HG02973 (cell line): ENCODE measurements at regions not wholly inside any gene's neighbourhood (a gene's known extent, or its start where the extent isn't known, plus 50 kb on each side); places are given as distances from the start of the nearest gene placed in this dataset.
"Not testable (repeated sequence)": the region's sequence is repeated elsewhere in the genome, so short reads cannot be mapped to it uniquely, and the experiment has no call there.

Experiments used
- ATAC-seq: cut with Tn5 transposase; IDR thresholded peaks from one replicate; pipeline ENCODE4 v1.9.1; 2021; ENCODE audit warnings: moderate library complexity; ENCODE audit not compliant: unreplicated experiment

DNA sequence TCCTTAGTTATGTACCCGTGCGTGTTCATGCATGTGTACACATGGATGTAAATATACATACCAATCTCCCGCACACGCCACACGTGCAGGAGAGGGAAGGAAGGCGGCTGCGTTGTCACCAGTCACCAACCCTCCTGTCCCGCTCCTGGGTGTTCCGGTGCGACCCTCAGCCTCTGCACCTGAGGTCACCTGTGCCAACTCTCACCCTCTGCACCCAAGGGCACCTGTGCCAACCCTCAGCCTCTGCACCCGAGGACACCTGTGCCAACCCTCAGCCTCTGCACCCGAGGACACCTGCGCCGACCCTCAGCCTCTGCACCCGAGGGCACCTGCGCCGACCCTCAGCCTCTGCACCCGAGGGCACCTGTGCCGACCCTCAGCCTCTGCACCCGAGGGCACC lies 192.8 kb upstream of the SALL3 start:
- no peak for ATAC-seq

DNA sequence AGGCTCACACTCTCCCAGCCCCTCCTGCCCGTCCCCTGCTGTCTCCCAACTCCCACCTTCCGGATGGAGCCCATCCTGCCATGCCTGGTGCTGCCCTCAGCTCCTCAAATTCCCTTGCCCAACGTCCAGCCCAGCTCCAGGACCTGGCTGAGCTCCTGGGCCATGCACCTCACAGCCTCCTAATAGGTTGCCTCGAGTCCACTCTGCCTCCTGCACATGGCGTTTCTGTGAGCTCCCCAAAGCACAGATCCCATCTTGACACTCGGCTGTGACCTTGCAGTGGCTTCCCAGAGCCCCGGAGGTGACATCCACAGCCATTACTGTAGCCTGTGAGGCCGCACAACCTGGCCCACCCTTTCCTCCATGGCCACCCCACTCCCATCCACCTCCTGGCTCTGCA lies 191.9 kb upstream of the SALL3 start:
- no peak for ATAC-seq

DNA sequence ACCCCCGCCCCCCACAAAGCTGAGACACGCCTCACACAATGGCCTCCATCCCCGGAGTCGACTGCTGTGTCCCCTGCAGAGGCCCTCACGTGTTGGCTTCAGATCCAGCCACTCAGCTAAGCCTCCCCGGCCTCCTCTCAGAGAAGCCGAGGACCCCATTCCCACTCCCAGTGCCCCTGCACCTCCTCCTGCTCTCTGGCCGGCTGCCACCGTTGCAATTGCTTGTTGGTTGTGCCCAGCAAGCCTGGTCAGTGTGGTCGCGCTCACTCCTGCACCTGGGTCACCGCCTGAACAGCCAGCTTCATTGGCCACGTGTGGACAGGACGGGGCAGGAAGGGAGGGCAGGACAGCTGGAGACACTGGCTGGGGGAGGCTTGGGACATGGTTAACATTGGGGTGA lies 191.5 kb upstream of the SALL3 start:
- ATAC-seq: no peak

DNA sequence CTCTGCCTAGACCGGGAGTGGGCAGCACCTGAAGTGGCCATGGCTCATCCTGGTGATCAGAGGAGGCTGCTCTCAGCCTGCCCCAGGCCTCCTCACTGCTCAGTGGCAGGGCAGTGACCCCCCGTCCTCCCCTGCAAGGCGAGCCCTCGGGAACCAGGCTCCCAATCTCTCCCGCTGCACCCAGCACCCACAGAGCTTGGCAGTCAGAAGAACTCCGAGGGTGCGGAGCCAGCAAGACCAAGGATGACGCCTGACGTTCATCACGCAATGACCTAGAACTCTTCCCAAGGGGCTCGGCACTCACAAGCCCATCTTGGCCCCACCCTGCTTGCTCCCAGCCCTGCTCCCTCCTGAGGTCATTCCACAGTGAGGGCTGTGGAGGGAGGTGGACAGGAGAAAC lies 189.8 kb upstream of the SALL3 start:
- no peak for ATAC-seq

DNA sequence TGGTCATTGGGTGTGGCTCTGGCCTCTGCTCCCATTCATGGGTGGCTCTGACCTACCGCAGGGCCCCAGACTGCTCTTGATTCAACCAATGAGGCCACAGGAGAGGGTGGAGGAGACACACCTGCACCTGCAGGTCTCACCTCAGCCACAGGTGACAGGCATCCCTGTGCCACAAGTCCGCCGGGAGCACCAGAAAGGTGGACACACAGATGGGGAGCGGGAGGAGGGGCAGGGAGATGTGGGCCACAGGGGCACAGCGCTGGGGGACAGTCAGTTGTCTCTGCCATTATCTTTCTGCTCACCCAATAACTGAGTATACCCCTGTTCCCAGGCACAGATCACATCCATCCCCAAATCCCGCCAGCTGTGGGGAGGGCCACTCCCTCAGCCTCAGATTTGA lies 189.1 kb upstream of the SALL3 start:
- ATAC-seq: no peak

DNA sequence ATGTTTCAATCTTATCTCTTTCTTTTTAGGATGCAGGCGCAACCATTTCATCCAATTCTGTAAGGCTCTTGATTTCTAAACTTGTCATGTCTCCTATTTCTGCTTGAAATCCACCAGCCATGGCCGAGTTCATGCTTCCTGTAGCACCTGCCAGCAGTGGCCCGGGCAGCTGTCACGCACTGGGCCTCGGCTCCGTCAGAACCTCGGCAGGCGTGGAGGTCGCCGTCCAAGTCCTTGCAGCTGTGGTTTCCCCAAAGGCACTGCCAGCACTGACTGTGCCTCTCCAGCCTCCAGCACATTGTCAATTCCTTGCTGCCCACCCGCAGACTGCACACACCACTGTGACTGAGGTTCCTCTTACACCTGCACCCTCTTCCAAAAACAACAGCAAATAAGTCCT lies 188.7 kb upstream of the SALL3 start:
- no peak for ATAC-seq

DNA sequence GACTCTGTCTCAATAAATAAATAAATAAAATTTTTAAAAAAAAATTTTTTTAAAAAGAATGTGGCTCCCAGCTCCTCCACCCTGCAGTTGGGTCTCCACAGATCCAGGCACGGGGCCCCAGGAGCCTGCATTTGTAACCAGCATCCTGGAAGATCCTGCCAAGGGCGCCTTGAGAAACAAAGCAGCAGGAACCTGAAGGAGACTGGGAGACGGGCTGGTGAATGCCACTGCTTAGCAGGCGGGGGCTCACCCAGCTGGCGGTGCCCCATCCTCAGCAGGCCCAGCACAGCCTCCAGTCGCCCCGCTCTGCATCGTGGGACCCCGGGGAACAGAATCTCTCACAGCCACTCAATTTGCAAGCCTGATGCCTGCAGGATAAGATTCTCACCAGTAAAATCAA lies 187.5 kb upstream of the SALL3 start:
- ATAC-seq: no peak

DNA sequence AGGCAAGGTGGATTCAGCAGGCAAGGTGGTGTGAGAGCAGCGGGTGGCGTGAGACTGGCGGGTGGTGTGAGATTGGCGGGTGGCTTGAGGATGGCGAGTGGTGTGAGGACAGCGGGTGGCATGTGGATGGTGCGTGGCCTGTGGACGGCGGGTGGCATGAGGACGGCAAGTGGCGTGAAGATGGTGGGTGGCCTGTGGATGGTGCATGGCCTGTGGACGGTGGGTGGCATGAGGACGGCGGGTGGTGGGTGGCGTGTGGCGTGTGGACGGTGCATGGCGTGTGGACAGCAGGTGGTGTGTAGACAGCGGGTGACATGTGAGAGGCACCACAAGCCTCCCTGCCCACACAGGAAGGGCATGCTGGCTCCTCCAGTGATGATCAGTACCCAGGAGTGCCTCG lies 186.9 kb upstream of the SALL3 start:
- ATAC-seq: no peak

DNA sequence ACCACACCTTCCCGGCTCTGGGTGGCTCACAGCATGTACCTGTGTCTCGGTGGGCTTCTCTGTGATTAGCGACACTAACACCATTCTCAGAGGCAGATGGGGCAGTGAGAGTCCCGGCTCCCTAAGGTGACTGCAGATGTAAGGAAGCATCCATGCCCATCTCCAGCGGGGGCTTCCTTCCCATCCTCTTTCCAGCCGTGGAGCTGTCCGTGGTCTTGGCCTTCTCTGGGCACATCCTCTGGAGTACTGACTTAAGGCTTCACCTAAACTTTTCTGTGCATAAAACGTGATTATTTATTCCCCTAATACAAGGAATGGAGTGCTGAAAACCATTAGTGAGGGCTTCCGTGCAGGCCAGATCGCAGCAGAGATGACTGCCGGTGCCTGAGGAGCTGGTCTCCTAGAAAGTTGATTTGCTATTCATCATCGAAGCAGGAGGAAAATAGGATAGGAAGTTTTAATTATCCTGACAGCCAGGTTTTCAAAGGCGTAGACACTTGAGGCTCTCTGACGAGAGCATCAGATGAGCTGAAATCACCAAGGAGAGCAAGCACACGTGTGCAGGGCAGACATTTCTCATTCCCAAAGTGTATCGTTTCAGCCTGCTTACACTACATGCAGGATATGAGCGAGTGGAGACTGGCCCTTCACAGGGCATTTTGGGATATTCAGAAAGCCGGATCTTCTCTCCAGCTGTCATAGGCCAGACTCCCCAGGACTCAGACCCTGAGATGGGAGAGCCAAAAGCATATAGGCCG lies 186.1 kb upstream of the SALL3 start:
- no peak for ATAC-seq

DNA sequence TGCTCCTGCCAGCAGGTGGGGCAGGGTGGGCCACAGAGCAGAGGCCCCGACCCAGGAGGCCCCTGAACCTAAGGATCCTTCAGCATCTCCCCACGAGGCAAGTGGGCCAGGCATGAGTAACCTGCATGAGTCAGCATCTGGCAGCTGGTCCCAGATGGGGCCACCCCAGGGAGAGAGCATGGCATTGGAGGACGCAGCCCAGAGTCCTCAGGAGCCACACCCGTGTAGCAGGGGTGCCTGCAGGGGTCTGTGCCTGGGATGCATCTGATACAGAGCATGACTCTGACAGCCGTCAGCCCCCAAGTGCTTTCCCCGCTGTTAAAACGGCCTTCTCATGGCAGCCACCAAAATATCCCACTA lies 185.6 kb upstream of the SALL3 start:
- ATAC-seq: no peak

DNA sequence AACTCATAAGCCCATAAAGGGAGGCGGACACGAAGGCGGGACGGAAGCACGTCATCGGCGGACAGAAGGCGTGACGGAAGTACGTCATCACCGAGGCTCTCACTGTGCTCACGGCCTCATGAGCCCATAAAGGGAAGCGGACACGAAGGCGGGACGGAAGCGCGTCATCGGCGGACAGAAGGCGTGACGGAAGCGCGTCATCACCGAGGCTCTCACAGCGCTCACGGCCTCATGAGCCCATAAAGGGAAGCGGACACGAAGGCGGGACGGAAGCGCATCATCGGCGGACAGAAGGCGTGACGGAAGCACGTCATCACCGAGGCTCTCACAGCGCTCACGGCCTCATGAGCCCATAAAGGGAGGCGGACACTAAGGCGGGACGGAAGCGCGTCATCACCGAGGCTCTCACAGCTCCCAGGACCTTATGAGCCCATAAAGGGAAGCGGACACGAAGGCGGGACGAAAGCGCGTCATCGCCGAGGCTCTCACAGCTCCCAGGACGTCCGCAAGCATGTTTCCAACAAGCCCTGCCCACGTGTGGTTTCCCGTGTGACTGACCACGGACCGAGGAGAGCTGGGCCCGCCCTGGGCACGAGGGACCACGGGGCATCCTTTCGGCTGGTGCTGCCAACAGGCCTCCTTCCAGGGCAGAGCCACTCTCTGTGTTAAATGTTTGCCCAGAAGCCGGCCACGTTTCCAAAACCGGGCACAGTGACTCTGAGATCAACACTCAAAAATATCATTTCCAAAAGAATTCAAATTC lies 182.7 kb upstream of the SALL3 start:
- ATAC-seq: no peak

DNA sequence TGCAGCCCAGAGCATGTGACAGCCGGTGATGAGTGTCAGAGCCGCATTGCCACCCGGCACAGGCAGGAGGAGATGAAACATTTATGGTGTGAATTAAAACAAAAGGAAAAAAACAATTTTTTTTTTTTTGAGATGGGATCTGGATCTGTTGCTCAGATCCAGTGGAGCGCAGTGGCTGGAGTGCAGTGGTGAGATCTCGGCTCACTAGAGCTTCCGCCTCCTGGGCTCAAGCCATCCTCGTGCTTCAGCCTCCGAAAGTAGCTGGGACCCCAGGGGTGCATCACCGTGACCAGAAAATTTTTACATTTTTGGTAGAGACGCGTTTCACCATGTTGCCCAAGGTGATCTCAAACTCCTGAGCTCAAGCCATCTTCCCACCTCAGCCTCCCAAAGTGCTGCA lies 182.1 kb upstream of the SALL3 start:
- no peak for ATAC-seq

DNA sequence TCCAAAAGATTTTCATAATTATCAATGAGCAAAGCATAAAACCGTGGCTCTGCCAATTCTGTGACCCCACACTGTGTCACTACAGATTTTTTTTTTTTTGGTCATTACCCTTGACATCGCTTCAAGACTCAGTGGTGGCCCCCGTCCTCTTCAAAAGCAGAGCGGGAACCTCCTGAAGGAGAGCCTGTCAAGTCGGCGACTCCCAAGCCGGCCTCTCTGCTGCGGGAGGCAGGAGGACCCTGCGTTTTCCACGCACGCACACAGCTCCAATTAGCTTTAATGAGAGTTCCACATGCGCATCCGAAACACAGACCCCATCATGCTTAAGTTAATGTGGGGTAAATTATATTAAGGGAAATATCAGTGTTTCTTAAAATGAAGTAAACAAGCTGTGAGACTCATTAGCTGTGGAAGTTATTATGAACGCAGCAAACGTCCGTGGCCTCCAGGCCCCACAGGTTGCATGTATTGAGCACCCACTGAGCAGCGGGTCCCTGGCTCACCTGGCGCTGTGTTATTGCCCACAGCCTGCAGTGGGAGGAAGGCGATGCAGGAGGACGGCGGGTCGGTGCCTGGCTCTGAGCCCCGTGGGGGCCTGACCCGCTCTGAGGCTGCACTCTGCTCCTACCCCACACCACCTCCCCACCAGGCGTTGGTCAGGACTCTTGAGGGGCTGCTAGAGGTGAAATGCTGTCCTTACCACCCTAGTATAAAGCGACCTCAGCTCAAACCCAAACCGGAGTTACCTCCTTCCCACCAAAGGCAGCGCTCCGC lies 181.0 kb upstream of the SALL3 start:
- ATAC-seq: no peak

DNA sequence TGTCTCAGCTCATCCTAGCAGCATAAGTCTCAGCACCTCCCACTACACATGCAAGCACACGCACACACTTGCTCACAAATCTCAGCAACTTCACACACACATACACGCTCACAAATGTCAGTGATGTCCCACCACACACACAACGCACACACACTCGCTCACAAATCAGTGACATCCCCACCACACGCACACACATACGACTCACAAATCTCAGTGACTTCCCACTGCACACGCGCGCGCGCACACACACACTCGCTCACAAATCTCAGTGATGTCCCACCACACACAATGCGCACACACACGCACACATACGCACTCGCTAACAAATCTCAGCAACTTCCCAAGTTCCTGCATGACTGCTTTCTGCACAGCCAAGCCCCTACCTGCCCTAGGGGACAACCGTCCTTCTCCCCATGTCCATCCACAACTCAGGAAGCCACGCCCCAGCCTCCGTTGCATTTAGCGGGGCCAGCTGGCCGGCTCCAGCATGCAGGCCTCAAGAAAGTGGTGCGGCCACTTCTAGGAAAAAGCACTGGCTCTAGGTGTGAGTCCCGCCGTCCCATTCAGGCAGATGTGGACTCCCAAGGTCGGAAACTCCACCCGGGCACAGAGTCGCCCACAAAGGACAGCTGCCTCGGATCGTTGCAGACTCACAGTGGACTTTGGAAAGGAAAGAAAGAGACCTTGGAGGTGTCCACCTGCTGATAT lies 180.1 kb upstream of the SALL3 start:
- no peak for ATAC-seq

DNA sequence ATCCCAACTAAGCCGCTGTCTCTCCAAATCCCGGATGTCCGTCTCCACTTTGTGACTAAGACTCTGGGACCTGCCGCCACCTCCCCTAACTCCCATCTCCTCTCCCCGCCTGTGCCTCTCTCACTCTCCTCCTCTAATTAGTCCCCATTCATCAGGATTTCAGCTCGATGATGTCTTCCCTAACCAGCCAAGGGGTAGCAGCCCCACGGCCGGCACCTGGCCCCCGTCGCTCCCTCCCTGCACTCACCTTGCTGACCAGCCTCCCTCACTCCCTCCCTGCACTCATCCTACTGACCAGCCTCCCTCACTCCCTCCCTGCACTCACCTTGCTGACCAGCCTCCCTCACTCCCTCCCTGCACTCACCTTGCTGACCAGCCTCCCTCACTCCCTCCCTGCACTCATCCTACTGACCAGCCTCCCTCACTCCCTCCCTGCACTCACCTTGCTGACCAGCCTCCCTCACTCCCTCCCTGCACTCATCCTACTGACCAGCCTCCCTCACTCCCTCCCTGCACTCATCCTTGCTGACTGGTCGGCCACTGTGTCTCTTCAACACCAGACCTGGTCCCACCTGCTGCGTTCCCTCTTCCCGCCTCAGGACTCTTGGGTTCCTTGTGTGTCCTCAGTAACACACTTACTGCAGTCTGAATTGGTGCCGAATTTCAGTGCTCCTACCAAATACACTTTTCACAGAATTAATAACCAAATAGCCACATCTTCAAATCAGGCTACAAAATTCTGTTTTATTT lies 179.3 kb upstream of the SALL3 start:
- not testable (repeated sequence) for ATAC-seq

DNA sequence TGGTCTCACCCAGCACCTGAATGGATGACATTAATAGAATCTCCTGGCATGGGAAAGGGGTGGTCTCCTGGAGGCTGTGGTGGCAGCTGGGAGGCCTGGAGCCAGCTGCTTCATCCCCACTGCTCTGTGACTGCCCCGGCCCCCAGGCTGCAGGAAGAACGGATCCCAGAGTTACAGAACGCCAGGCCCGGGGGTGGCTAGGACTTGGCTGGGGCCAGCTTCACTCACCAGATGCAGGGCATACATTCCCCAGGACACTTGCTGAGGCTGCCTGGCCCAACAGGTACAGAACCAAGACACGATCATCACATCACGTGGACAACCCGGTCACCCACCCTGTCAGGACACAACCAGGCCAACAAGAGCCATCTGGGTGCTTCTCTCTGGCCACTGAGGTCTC lies 178.6 kb upstream of the SALL3 start:
- ATAC-seq: no peak

DNA sequence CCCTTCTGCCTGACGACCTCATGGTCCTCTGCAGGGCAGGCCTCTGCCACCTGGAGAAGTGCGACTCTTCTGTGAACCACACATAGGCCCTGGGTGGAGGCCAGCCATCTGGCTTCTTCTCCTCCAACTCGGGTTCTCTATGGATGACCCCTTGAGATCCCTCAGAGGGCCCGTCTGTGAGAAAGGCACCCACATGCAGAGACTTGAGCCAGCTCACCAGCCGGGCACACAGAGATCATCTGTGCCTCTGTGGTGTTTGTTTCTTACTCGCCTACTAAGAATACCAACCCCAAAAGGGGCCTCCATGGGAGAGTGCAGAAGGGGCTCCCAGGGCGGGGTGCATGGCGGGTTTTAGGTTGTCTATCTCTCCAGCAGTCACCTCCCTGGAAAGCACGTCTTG lies 176.5 kb upstream of the SALL3 start:
- no peak for ATAC-seq

DNA sequence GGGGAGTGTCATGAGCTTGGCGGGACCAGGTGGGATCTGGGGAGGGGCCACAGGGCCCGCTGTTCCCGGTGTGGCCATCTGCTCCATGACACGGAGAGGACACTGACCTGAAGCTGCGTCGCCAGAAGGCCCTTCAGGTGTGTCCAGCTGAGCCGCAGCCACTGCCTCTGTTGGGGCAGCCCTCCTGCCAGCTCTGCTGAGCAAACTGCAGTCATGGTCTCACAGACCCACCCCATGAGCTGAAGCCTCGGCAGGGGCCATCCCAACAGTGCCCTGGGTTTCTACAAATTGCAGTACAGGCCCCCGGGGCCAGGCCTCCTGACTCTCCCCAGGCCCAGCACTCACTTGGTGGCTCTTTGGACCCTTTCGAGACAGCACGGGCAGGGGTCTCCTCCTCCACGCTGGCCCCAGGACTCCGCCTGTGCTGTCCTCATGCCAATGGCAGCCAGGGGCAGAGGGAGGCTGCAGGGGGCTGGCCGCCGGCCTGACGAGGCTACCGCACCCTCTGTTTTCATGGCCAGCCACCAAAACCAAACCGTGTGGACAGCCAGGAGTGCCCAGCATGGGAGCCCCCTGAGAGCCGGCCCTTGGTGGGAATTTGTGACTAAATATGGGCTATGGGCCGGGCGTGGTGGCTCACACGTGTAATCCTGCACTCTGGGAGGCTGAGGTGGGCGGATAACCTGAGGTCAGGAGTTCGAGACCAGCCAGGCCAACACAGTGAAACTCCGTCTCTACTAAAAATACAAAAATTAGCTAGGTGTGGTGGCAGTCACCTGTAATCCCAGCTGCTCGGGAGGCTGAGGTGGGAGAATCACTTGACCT lies 175.2 kb upstream of the SALL3 start:
- ATAC-seq: no peak

DNA sequence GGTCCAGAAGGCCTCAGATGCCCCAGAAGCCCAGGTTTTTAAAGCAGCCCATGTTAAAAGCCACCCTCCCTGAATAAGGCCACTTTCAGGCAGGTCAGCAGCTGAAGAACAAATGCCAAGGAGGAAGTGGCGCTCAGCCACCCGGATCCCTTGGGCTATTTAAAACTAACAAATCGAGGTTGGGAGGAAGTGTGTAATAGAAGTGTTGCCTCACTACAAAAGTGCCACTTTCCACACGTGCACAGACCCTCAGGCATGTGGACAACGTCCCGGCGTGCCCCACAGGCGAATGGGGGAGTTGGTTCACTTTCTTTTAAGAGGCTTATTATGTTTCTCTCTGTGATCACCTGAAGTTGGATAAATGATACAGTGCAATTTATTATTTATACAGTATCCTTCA lies 173.8 kb upstream of the SALL3 start:
- ATAC-seq: no peak

DNA sequence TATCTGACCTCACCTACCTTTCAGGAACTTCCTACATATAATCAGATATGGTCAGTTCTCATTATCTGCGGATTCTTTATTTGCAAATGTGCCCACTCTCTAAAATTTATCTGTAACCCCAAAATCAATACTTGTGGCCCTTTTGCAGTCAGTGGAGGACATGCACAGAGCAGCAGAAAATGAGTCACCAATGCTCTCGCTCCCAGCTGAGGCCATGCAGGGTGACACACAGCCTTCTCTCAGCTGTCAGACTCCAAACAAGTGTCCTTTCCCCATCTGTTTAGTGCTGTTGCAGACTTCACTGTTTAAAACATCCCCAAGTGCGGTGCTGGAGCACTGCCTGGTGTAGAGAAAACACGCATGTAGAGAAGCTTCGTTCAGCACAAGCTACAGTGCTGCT lies 171.9 kb upstream of the SALL3 start:
- ATAC-seq: no peak
